Stimulated activated CD4-positive, alpha-beta T cell treated with anti-CD3 and anti-CD28 coated beads, Interleukin-2, amount 100 ng/mL, for 4 hours (primary cell): ENCODE measurements at regions not wholly inside any gene's neighbourhood (a gene's known extent, or its start where the extent isn't known, plus 50 kb on each side); places are given as distances from the start of the nearest gene placed in this dataset.
"Not testable (repeated sequence)": the region's sequence is repeated elsewhere in the genome, so short reads cannot be mapped to it uniquely, and the experiment has no call there.

Source experiments
- DNase-seq: peaks from one replicate; pipeline ENCODE4 v3.0.0-alpha.2; 2020; ENCODE audit warnings: low read depth

DNA sequence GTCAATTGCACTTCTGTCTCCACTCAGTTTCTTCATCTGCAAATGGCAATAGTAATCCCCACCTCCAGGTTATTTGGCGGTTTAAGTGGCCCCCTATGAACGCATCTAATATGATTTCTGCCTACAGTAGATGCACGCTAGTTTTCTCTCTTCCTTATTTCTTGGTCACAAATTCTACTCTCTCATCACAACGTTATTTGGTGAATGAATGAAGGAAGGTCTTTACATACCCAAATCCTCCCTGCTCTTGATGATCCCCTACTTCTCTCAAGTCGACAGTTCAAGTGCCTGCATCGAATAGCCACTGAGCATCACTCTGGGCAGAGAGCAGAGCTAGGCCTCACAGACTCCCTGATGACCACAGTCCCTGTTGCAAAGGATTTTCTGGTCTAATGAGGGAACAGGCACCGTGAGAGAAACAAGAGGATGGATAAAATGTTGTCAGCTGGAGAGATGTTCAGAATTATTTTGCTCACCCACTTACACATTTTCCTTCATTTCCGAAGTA is 181.2 kb upstream of the SMAD3 start:
- no peak for DNase-seq

DNA sequence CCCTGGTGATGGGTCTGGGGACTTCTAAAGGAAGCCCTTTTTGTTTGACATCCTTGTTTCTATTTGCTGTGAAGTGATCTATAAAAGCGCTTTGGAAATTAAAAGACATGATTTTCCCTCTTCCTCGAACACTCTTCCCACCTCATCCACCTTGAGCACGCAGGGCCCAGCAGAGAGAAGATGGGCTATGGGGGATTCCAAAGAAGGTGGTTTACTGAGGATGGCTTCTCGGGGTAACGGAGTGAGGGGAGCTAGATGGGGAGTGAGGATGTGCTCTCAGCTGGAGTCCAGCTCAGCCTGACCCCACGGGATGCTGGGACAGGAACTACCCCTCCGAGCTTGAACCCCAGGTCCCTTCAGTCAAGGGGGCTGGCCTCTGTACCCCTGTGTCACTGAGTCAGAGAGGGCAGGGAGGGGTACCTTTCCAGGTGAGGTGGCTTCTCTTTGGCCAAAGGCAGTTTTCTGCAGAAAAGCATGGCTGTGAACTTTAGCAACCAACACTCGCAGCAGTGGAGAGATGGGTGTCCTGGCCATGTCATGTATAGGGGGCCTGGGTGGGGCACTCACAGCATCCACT is 180.7 kb upstream of the SMAD3 start:
- DNase-seq: no peak

DNA sequence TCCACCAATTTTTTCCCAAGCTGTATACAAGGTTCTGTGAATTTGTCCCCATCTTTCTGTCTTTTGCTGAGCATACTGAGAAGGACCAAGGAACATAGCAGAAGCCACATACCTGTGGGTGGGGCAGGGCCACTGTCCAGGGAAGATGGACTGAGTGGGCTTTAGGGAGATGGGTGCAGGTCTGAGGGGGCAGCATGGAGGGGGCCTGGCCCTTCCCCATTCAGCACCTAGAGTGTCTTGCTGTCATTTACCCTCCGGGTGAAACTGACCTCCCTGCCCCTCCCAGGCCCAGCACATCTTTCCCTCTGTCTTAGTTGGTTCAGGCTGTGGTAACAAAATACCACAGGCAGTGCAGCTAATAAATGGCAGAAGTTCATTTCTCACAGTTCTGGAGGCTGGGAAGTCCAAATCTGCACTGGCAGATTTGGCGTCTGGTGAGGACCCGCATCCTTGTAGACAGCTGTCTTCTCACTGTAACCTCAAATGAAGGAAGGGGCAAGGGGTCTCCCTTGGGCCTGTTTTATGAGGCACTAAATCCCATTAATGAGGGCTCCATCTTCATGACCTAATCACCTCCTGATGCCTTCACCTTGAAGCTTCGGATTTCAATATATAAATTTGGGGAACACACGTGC is 180.0 kb upstream of the SMAD3 start:
- no peak for DNase-seq

DNA sequence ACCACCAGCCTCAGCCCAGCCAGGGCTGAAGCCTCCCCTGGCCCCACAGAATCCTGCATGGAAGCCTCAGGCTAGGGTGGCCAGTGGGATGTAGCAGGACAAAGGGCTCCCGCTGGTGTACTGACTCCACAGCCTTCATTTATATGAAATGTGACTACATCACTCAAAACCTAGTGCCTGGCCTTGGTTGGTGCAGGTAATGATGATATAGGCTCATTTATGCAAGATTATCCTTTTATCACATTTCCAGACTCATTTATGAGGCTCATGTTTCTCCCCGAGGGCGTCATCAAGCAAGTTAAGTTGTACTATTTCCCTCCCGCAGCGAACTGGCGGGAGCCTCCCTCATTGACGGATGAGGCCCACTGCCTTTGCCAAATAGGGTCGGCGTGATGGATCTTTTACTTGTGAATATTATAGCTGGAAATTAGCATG is 179.1 kb upstream of the SMAD3 start:
- no peak for DNase-seq

DNA sequence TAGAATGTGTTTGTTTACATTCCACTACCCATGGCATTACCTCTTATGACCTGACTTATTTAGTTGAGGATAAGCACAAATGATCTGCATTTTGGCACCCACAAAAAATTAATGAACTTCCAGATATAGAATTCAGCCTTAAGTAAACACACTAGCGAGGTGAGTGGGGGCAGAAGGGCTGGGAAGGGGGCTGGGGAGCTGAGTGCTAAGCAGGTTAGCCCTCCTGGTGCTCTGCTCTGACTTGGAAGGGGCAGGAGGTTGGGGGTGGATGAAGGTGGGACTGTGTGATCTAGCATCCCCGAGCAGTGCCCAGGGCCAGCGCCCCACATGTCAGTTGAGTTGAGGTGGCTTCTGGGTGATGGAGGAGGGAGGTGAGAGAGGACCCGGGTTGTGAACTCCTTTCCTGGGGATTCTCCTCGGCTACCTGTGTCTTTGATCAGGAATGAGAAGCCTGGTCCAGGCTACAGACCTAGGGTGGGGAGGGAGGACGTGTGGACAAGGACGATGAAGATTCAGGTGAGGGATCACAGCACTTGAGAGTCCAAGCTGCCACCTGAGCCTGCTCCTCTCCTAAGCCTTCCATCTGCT is 178.6 kb upstream of the SMAD3 start:
- no peak for DNase-seq

DNA sequence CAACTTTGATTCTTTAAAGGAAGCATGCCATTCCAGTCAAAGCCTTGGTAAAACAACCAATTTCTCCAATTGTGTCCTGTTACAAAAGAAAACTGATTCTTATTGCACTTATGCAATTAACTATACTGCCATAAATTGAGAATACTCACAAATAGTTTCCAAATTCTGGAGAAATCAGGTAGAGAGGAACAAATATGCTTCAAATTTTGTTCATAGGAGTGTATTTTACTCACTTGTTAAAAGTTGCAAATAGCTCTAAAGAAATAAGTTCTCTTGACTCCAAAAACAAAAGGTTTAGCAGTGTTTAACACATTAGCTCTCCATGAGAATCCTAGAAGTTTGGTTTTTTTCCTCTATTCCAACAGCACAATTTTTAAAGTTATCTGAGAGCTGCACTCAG is 176.1 kb upstream of the SMAD3 start:
- DNase-seq: not testable (repeated sequence)

DNA sequence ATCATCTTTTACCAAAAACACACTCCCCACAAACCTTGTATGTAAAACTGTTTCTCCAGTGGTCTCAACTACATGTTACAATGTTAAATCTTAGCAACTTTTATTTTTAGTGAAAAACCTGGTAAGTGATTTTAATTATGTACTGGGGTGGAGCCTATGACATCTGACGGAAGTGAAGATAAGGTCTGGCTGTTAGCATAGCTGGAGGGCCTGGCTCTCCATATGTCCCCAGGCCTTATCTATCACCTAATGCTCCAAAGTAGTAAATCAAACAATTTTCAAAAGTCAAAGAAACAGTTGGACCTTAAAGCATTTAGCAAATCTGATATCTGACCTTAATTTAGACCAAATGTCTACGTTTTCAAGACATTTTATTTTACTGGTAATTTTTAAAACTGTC is 173.6 kb upstream of the SMAD3 start:
- no peak for DNase-seq

DNA sequence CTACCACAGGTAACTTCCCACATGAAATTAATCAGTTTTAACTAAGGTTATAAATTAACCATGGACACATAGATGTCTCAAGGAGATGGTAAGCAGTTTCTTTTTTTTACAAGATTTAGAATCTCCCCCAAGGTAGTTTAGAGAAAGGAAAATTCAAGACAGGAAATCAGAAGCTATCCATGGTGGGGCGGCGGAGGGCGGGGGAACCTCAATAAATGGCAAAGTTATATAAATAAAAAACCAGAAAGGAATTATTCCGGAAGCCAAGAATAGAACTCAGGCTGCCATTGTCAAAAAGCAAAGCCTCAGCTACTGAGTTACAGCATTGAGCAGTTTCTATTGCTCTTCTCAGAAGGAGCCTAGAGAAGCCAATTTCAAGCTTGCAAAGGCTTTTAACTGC is 172.1 kb upstream of the SMAD3 start:
- no peak for DNase-seq

DNA sequence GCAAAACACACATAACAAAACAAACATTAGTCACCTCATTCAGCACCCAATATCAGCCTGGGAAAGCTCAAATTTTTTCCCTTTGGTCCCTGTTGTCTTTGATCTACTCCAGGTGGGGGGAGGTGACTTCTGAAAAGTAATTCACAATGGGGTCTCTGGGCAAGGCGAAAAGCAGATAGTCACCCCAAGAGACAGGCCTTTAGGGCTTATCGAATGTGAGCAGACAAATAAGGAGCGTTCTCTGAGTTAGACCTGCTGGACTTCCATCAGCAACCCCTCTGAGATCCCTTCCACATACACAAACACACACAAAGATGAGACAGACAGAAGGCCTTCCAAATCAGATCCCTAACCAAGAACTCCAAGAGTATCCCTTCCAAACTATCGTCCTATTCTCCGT is 171.0 kb upstream of the SMAD3 start:
- DNase-seq: no peak

DNA sequence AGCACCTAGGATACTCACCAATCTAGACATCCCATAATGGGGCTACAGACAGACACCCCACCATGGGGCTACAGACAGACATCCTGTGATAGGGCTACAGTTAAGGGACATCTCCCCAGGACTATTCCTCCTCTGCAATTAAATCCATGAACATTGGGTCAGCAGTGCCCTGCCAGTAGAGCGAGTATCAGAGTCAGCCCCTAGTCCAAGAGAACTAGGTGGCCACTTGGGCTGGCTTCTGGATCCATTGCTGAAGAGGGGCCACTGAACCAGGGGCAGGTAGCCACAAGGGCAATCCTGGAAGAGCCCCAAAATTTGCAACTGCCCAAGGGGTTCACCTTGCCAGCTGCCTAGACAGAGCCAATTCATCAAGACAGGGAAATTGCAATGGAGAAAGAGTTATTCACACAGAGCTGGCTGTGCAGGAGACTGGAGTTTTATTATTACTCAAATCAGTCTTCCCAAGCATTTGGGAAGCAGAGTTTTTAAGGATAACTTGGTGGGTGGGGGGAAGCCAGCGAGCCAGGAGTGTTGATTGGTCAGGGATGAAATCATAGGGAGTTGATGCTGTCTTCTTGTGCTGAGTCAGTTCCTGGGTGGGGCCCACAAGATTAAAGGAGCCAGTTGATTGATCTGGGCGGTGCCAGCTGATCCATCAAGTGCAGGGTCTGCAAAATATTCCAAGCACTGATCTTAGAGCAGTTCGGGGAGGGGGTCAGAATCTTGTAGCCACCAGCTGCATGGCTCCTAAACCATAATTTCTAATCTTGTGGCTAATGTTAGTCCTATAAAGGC is 170.2 kb upstream of the SMAD3 start:
- DNase-seq: no peak

DNA sequence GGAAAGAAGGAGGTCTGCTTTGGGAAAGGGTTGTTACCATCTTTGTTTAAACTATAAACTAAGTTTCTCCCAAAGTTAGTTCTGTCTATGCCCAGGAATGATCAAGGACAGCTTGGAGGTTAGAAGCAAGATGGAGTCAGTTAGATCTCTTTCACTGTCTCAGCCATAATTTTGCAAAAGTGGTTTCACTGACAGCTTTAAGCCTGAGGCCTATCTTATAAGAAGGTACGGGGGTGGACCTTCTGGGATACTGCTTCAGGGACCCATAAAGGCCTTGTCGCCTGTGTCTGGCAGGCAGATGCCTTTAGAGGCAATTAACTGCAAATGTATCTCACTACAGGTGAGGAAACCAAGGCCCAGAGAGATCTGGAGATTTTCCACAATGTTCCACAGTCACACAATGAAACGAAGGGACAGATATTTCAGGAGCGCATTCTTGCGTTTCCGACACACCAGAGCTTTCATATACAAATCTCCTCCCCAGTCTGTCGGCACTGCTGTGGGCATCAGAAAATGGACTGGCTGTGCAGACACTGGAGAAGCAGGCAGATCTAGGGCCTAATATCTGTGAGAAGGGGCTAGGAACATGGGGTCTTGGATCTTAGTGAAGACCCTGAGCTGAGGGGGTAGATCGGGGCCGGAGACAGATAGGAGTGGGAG is 169.5 kb upstream of the SMAD3 start:
- DNase-seq: no peak

DNA sequence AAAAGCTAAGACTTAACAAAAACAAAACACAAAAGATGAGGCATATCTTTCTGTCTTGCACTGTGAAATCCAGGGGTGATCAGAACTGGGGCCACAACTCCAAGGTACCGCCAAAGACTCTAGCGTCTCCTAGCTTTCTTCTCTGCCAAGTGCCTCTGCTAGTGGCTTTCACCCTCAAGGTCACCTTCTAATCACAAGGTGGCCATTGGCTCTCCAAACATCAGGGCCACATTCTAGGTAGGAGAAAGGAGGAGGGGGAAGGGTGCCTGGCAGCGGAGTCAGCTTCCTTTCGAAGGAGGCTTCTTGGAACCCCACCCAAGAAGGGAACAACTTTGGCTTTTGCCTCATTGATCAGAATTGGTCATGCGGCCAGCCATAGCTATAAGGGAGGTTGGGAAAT is 168.8 kb upstream of the SMAD3 start:
- no peak for DNase-seq

DNA sequence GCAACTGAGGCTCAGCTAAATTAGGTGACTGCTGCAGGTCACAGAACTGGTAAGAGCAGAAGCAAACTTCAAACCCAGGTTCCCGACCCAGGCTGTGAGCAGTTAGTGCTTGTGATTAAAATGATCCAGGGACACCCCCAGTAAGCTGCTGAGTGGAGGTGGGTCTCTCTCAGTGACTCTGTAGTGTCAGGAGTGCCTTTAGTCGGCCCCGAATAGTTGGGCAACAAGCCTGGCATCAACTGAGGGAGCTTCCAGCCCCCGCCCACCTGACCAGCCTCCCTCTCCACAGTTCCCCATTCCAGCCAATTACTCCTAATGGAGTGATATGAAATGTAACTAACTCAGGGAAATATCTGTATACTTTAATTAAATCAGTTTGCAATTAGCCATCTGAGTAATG is 168.0 kb upstream of the SMAD3 start:
- DNase-seq: no peak

DNA sequence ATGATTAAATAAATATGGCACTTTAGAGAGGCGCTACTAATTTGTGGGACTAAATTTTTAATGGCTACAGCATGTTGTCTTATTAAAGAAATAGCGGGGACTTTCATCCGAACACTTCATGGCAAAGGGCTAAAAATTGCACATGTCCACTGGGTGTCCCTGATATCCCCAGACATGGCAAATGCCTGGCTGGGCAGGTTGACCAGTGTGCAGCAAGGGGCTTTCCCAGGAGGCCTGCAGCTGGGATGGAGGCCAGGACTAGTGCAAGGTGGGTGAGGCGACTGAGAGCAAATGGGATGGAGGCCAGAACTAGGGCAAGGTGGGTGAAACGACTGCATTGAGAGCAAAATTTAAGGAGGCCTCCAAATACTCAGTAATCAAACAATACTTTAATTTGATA is 167.4 kb upstream of the SMAD3 start:
- no peak for DNase-seq

DNA sequence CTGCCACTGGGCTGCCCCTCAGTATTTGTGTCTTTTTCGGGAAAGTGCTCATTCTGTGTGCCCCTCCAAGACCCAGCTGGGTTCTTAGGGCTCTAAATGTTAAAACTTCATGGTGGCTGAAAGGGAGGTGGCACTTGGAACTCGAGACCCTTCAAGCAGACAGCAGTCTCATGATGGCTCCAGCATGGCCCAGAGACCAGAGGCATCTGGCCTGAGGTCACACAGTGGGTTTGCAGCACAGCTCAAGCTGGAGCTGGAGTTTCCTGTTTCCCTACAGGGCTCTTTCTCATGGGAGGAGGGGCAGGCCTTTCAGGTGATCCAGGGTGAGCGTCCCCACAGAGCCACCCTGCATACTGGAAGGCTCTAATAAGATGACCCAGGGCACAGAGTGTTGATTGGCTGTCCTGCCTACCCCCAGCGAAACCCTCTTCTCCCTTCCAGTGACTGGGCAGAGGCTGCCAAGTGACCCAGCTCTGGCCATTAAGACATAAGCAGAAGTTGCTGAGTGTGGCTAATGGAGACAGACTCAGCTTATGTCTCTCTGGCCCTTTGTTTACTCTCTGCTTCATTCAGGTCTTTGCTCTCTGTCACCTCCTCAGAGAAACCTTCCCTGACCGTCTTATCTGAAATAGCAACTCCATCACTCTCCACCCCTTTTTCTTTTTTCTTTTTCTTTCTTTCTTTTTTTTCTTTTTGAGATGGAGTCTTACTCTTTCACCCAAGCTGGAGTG is 166.6 kb upstream of the SMAD3 start:
- no peak for DNase-seq

DNA sequence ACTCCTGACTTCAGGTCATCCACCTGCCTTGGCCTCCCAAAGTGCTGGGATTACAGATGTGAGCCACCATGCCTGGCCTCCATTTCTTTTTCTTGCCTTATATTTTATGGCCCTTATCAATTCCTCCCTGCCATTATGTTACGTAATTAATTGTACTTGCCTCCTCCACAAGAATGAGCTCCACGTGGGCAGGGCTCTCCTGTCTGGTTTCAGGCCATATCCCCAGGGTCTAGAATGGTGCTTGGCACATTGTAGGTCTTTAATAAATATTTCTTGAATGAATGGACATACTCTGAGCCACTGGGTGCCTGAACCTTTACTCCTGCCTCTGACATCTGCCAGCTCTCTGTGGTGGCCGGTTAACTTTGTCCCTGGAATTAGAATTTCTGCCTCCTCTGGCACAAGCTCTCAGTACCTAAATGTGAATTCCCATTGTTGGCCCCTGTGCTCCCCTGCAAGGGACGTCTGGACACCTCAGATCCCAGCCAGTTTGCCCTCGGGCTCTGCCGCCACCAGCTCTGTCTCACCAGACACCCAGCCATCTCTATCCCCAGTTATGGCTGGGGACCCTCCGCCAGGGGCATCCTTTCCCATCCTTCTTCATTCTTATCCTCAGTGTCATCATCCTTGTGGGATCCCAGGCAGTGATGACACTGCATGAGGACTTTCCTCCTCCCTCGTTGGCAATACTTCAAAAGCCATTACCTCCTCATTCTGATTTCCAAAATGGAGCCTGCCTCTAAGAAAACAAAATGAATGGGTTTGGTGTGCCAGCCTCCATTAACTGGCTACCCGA is 165.6 kb upstream of the SMAD3 start:
- DNase-seq: no peak

DNA sequence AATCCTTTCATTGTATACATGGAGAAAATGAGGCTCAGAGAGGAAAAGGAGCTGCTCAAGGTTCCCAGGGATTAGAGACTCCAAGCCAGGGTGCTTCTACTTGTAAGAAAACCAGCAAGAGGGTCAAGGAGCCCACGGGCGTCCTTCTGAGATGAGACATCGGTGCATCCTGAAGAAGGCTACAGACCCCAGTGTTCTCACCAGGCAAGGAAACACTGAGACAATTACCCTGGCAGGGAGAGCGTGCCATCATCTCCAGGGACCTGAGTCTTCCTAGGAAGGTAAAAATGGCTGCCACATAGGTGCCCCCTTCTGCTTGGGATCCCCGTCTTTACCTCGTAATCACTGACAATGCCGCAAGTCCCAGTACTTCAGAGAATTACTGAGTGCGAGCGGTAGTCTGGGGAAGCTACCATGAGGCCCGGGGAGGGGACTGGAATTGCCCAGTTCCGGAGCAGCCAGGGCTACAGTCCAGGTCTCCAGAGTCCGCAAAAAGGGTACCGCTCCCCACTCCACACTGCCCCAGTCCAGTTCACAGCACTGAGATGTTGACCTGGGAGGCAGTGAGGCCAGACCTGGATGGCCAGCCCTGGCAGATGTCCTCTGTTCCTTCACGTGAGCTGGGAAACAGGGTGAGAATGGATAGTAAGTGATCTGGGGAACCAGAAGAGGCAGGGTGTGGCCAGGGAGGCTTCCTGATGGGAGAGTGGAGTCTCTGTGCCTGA is 164.7 kb upstream of the SMAD3 start:
- DNase-seq: no peak

DNA sequence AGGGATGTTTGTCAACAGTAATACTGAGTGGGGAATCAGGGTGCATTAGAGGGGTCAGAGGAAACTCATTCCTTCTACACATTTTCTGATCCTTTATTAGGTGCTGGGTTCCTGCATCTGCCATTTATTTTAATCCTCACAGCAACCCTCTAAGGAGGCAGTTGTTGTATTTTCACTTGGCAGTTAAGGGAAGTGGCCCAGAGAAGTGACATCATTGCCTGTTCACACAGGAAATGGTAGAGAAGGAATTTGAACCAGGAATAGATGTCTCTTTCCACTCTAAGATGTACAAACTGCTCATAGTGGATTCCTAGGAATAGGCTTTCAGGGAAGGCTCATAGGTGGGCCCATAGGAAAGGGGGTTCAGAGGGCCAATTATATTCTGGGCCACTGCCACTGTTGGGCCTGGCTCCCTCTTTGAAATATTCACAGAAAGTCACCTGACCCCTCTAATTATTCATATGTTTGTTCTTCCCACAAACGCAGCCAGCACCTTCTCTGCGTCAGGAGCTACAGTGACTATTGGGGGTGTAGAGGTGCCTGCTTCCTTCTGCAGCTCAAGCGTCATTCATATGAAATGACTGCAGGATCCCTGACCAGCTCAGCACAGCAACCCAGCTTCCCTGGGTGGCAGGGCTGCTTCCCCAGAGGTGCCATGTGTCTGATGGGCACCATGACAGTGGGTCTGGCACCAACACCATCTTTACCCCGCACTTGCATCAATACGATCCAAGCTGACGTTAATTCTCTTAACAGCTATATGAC is 163.9 kb upstream of the SMAD3 start:
- no peak for DNase-seq

DNA sequence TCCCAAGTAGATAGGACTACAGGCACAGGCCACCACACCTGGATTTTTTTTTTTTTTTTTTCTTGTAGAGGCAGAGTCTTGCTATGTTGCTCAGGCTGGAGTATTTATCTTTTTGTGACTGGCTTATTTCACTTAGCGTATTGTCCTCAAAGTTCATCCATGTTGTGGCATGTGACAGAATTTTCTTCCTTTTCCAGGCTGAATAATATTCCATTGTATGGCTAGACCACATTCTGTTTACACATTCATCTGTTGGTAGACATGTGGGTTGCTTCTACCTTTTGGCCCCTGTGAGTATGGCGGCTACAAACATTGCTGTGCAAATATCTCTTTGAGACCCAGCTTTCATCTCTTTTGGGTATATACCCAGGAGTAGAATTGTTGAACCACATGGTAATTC is 160.2 kb upstream of the SMAD3 start:
- no peak for DNase-seq
